ENCODE measurements at regions not wholly inside any gene's neighbourhood (a gene's known extent, or its start where the extent isn't known, plus 50 kb on each side); places are given as distances from the start of the nearest gene placed in this dataset.
"Not testable (repeated sequence)": the region's sequence is repeated elsewhere in the genome, so short reads cannot be mapped to it uniquely, and the experiment has no call there.

DNA sequence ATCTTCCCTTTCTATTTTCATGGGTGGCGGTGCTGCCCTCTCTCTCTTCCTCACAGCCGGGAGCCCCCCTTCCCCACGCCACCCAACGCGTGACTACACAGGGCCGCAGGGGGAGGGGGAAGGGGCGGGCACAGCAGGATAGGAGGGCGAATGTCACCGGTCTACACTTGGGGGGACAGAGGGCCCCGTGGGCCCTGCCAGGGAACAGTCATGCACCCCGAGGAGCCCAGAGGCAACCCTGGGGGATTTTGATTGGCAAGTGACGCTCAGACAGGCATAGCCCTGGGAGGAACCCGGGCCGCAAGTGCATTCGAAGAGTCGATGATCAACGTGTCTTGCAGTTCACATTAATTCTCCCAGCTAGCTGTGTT is 91.1 kb upstream of the ANKRD30BL start:
- no TSS peak for BruUV-seq (replicated peaks)
- H3K4me1 ChIP-seq (ENCODE audit: control insufficient read depth, insufficient read depth, low read length): no peaks in the 10 kb centered on the region
- in situ Hi-C loops (cut with HindIII; ENCODE audit: low pct_unique_long_range_greater_than_20kb, low sequenced_read_pairs) (no loop called here), intact Hi-C loops (cut with micrococcal nuclease; ENCODE audit: unreplicated experiment) (no loop called here)
- no peak for ATAC-seq
- H3K4me3 ChIP-seq (ENCODE audit: low read depth in 2 of 2, low read length in 2 of 2): no peak overlapping the region
- H3K36me3 ChIP-seq (ENCODE audit: control insufficient read depth, insufficient read depth, low read length): no peaks in the 10 kb centered on the region
- no peaks in the 10 kb centered on the region for H3K27me3 ChIP-seq (ENCODE audit: control insufficient read depth, insufficient read depth, low read length)
- H3K9me3 ChIP-seq (ENCODE audit: control insufficient read depth, insufficient read depth, low read depth, low read length): no peaks in the 10 kb centered on the region
- TF ChIP-seq CTCF (IDR thresholded peaks at IDR 0.05) (no peak), POLR2AphosphoS5 (IDR thresholded peaks at IDR 0.05; ENCODE audit: low read depth, low read length) (no peak), TCF7L2 (IDR thresholded peaks at IDR 0.05; ENCODE audit: low read depth, low read length) (no peak), SIN3A (IDR thresholded peaks at IDR 0.05; ENCODE audit: borderline replicate concordance, insufficient read depth, low read depth, low read length) (no peak)
- TF ChIP-seq, protein P1, sequence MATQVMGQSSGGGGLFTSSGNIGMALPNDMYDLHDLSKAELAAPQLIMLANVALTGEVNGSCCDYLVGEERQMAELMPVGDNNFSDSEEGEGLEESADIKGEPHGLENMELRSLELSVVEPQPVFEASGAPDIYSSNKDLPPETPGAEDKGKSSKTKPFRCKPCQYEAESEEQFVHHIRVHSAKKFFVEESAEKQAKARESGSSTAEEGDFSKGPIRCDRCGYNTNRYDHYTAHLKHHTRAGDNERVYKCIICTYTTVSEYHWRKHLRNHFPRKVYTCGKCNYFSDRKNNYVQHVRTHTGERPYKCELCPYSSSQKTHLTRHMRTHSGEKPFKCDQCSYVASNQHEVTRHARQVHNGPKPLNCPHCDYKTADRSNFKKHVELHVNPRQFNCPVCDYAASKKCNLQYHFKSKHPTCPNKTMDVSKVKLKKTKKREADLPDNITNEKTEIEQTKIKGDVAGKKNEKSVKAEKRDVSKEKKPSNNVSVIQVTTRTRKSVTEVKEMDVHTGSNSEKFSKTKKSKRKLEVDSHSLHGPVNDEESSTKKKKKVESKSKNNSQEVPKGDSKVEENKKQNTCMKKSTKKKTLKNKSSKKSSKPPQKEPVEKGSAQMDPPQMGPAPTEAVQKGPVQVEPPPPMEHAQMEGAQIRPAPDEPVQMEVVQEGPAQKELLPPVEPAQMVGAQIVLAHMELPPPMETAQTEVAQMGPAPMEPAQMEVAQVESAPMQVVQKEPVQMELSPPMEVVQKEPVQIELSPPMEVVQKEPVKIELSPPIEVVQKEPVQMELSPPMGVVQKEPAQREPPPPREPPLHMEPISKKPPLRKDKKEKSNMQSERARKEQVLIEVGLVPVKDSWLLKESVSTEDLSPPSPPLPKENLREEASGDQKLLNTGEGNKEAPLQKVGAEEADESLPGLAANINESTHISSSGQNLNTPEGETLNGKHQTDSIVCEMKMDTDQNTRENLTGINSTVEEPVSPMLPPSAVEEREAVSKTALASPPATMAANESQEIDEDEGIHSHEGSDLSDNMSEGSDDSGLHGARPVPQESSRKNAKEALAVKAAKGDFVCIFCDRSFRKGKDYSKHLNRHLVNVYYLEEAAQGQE (IDR thresholded peaks at IDR 0.05; ENCODE audit: insufficient read depth in 1 of 2, low read depth in 2 of 2, low read length in 1 of 2): no peak
- no peak for DNase-seq (ENCODE audit: low read depth, low spot score)
- no peak overlapping the region for H3K27ac ChIP-seq (ENCODE audit: low read length)
- CTCF ChIA-PET: no interaction called here
- POLR2A ChIA-PET: no interaction called here

DNA sequence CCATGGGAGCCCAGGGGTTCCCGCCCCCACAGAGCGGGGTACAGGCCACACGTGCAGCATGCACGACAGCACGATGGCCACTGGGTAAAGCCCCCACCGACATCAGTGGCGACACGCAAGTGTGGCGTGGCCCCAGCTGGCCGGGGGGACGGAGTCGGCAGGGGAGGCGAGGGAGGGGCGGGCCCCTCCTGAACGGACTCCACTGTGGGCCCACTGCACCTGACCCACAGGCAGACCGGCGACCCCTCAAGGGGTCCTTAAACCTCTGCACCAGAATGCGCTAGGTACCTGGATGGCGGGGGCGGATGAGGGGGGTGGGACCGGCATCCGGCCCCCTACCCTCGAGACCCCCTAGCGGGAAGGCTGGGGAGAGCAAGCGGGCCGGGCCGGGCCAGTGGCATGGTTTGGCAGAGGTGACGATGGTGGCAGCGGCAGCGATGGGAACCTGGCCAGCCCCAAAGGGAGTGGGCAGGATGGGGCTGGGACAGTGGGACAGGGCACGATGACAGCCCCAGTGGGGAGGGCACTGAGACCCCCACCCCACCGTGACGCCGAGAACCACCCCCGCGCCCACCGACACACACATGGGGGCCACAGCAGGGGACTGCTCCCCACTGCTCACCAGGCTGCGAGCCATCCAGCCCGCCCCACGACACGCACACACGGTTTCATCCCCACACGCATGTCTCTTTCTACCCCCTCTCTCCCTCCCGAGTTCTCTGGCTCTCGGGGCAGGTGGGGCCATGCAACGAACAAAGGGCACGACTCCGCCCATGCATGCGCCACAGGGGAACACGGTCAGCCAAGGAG is 91.9 kb upstream of the ANKRD30BL start:
- POLR2A ChIA-PET: no interaction called here
- TF ChIP-seq TCF7L2 (IDR thresholded peaks at IDR 0.05; ENCODE audit: low read depth, low read length) (no peak), SIN3A (IDR thresholded peaks at IDR 0.05; ENCODE audit: borderline replicate concordance, insufficient read depth, low read depth, low read length) (no peak), CTCF (IDR thresholded peaks at IDR 0.05) (no peak), POLR2AphosphoS5 (IDR thresholded peaks at IDR 0.05; ENCODE audit: low read depth, low read length) (no peak)
- TF ChIP-seq, protein P1 (IDR thresholded peaks at IDR 0.05; ENCODE audit: insufficient read depth in 1 of 2, low read depth in 2 of 2, low read length in 1 of 2): no peak
- ATAC-seq (no peak), DNase-seq (ENCODE audit: low read depth, low spot score) (no peak)
- Histone ChIP-seq H3K36me3 (ENCODE audit: control insufficient read depth, insufficient read depth, low read length) (no peaks in the 10 kb centered on the region), H3K27ac (ENCODE audit: low read length) (no peak overlapping the region), H3K4me3 (ENCODE audit: low read depth in 2 of 2, low read length in 2 of 2) (no peak overlapping the region), H3K4me1 (ENCODE audit: control insufficient read depth, insufficient read depth, low read length) (no peaks in the 10 kb centered on the region), H3K9me3 (ENCODE audit: control insufficient read depth, insufficient read depth, low read depth, low read length) (no peaks in the 10 kb centered on the region), H3K27me3 (ENCODE audit: control insufficient read depth, insufficient read depth, low read length) (no peaks in the 10 kb centered on the region)
- intact Hi-C loops (cut with micrococcal nuclease; ENCODE audit: unreplicated experiment): no loop called here
- no TSS peak for BruUV-seq (replicated peaks)
- CTCF ChIA-PET: no interaction called here
- in situ Hi-C loops (cut with HindIII; ENCODE audit: low pct_unique_long_range_greater_than_20kb, low sequenced_read_pairs): no loop called here

GRCh38 chr2:132254306-132254919 is 92.7 kb upstream of the ANKRD30BL start:
- H3K4me3 ChIP-seq (ENCODE audit: low read depth in 2 of 2, low read length in 2 of 2); ATAC-seq; in situ Hi-C loops (cut with HindIII; ENCODE audit: low pct_unique_long_range_greater_than_20kb, low sequenced_read_pairs); DNase-seq (ENCODE audit: low read depth, low spot score); H3K27ac ChIP-seq (ENCODE audit: low read length); CTCF ChIA-PET; H3K4me1 ChIP-seq (ENCODE audit: control insufficient read depth, insufficient read depth, low read length); H3K36me3 ChIP-seq (ENCODE audit: control insufficient read depth, insufficient read depth, low read length); H3K27me3 ChIP-seq (ENCODE audit: control insufficient read depth, insufficient read depth, low read length); POLR2A ChIA-PET; H3K9me3 ChIP-seq (ENCODE audit: control insufficient read depth, insufficient read depth, low read depth, low read length); intact Hi-C loops (cut with micrococcal nuclease; ENCODE audit: unreplicated experiment); BruUV-seq (replicated peaks): not testable (repeated sequence)

All from Panc1 (cell line).